ENCODE measurements at regions not wholly inside any gene's neighbourhood (a gene's known extent, or its start where the extent isn't known, plus 50 kb on each side); places are given as distances from the start of the nearest gene placed in this dataset.
A peak's percentile ranks its signal among the peaks of the same experiment; 100 is the strongest.

GRCh38 chr13:22925881-22926747, 254.7 kb upstream of the SGCG start (continued):
- no peak for TF ChIP-seq SFPQ (IDR thresholded peaks at IDR 0.05; ENCODE audit: low read depth, low read length)
- TF ChIP-seq ZNF79 (CRISPR knock-in tag; IDR thresholded peaks at IDR 0.05; ENCODE audit: low read depth) = no peak
- TF ChIP-seq ESRRA (IDR thresholded peaks at IDR 0.05; ENCODE audit: borderline replicate concordance, low read depth) = 0 out of 2 replicates have a peak, but pooled peaks have one; percentile 27
- TF ChIP-seq SIRT6 (IDR thresholded peaks at IDR 0.05; ENCODE audit: low read depth, low read length) = no peak
- TF ChIP-seq LEF1 (IDR thresholded peaks at IDR 0.05) = peak; percentile 77
- no peak for TF ChIP-seq ZKSCAN3 (CRISPR knock-in tag; IDR thresholded peaks at IDR 0.05)
- TF ChIP-seq NR2C1 (IDR thresholded peaks at IDR 0.05) = peak; percentile 39; the same call in 1 of the 2 replicates
- 0 out of 2 replicates have a peak, but pooled peaks have one; percentile 48 for TF ChIP-seq NR2C1 (tag; IDR thresholded peaks at IDR 0.05)
- peak; percentile 76 for TF ChIP-seq PRDM10 (IDR thresholded peaks at IDR 0.05; ENCODE audit: partially characterized antibody)
- TF ChIP-seq LARP7 (IDR thresholded peaks at IDR 0.05) = no peak
- TF ChIP-seq ZFP36 (IDR thresholded peaks at IDR 0.05; ENCODE audit: low read depth, low read length, partially characterized antibody) = no peak
- TF ChIP-seq JUN (IDR thresholded peaks at IDR 0.05; ENCODE audit: borderline replicate concordance, low read depth, low read length) = no peak
- no peak for TF ChIP-seq JUN (CRISPR knock-in tag; IDR thresholded peaks at IDR 0.05; ENCODE audit: borderline replicate concordance)
- no peak for TF ChIP-seq ZNF511 (CRISPR knock-in tag; IDR thresholded peaks at IDR 0.05)
- peak in 1 of 2 experiments; percentile 46; a peak in 1 of 4 replicates for TF ChIP-seq ETV6 (IDR thresholded peaks at IDR 0.05; ENCODE audit: borderline replicate concordance in 1 of 2, low read depth in 2 of 2, low read length in 1 of 2)
- no peak for TF ChIP-seq ETV6 (CRISPR knock-in tag; IDR thresholded peaks at IDR 0.05; ENCODE audit: borderline replicate concordance)
- TF ChIP-seq MEIS2 (IDR thresholded peaks at IDR 0.05; ENCODE audit: partially characterized antibody) = no peak
- no peak for TF ChIP-seq U2AF2 (optimal IDR thresholded peaks at IDR 0.05; ENCODE audit: low read depth, low read length)
- peak; percentile 50; the same call in 1 of the 2 replicates for TF ChIP-seq PHF8 (IDR thresholded peaks at IDR 0.05; ENCODE audit: borderline replicate concordance, low read length)
- peak in 1 of 2 experiments; percentile 50; a peak in 1 of 4 replicates for TF ChIP-seq ZNF639 (CRISPR knock-in tag; conservative IDR thresholded peaks at IDR 0.05 in 1 of 2, IDR thresholded peaks at IDR 0.05 in 1 of 2)
